Colonic mucosa (tissue), 4 donors: ENCODE measurements at regions not wholly inside any gene's neighbourhood (a gene's known extent, or its start where the extent isn't known, plus 50 kb on each side); places are given as distances from the start of the nearest gene placed in this dataset.

Experiments used
- DNase-seq: peaks from one replicate; pipeline ENCODE4 v3.0.0-alpha.2; 2020
- H3K27ac ChIP-seq: fragments of 200-600 bp; one replicate; pipeline ENCODE4 v1.8.0; 2021
- H3K27me3 ChIP-seq: fragments of 200-600 bp; one replicate; pipeline ENCODE4 v1.8.0; 2021
- H3K36me3 ChIP-seq: fragments of 200-600 bp; one replicate; pipeline ENCODE4 v1.8.0; 2021
- H3K4me1 ChIP-seq: fragments of 200-600 bp; one replicate; pipeline ENCODE4 v1.8.0; 2021; ENCODE audit warnings: mild to moderate bottlenecking
- H3K4me3 ChIP-seq: fragments of 200-600 bp; one replicate; pipeline ENCODE4 v1.8.0; 2021
- H3K9ac ChIP-seq, 2 donors: one replicate each; pipeline ENCODE4 v1.7.0; 2013; ENCODE audit warnings: control low read depth in 2 of 2, low read depth in 2 of 2, low read length in 2 of 2
- H3K9me3 ChIP-seq: fragments of 200-600 bp; one replicate; pipeline ENCODE4 v1.8.0; 2021
- intact Hi-C: fragments of 100-400 bp; cut with DNase I; formaldehyde crosslinking; loops from one replicate; pipeline ENCODE4 v1.14.1; 2022
- TF ChIP-seq, protein P1 (sequence below): fragments of 200-600 bp; IDR thresholded peaks from one replicate; pipeline ENCODE4 v1.8.0; 2022; ENCODE audit warnings: antibody characterized with exemption, mild to moderate bottlenecking
- donor health status: healthy.
- donor health status: DM: no; HTN: no; CAD: no.
- donor health status: DM: no; HTN: no; CAD: no.

DNA sequence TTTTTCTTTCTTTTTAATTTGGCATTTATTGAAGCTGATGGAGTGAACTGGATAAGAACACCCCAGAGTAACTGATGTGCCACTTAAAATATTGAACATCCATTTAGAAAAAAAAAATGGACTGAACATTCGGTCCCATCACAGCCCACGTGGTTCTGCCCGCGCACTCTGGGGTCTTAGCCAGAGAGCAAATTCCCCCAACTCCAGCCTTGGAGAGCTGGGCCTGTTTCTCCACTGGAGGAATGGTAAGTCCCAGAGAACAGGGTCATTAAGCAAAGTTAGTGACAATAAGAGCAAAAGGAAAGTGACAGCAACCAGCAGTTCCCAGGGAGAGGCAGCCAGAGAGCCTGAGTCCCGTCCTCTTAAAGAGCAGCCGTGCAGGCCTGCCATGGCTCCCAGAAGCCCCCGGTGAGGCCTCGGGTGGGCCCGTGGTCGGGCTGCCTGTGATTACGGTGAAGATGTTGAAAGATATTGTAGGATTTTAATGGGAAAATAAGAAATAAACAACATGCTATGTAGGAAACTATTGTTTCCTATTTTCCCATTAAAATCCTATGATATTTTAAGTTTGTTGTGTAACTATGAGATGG, 487.9 kb upstream of the MKI67 start:
- Histone ChIP-seq H3K27ac (no peak overlapping the region), H3K4me3 (no peak overlapping the region), H3K9me3 (no peaks in the 10 kb centered on the region), H3K4me1 (peaks cover 4% of the 10 kb centered on the region), H3K36me3 (no peaks in the 10 kb centered on the region), H3K27me3 (no peaks in the 10 kb centered on the region), H3K9ac (no peak overlapping the region)
- TF ChIP-seq, protein P1, sequence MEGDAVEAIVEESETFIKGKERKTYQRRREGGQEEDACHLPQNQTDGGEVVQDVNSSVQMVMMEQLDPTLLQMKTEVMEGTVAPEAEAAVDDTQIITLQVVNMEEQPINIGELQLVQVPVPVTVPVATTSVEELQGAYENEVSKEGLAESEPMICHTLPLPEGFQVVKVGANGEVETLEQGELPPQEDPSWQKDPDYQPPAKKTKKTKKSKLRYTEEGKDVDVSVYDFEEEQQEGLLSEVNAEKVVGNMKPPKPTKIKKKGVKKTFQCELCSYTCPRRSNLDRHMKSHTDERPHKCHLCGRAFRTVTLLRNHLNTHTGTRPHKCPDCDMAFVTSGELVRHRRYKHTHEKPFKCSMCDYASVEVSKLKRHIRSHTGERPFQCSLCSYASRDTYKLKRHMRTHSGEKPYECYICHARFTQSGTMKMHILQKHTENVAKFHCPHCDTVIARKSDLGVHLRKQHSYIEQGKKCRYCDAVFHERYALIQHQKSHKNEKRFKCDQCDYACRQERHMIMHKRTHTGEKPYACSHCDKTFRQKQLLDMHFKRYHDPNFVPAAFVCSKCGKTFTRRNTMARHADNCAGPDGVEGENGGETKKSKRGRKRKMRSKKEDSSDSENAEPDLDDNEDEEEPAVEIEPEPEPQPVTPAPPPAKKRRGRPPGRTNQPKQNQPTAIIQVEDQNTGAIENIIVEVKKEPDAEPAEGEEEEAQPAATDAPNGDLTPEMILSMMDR: no peak
- intact Hi-C loops: no loop called here
- DNase-seq: no peak

DNA sequence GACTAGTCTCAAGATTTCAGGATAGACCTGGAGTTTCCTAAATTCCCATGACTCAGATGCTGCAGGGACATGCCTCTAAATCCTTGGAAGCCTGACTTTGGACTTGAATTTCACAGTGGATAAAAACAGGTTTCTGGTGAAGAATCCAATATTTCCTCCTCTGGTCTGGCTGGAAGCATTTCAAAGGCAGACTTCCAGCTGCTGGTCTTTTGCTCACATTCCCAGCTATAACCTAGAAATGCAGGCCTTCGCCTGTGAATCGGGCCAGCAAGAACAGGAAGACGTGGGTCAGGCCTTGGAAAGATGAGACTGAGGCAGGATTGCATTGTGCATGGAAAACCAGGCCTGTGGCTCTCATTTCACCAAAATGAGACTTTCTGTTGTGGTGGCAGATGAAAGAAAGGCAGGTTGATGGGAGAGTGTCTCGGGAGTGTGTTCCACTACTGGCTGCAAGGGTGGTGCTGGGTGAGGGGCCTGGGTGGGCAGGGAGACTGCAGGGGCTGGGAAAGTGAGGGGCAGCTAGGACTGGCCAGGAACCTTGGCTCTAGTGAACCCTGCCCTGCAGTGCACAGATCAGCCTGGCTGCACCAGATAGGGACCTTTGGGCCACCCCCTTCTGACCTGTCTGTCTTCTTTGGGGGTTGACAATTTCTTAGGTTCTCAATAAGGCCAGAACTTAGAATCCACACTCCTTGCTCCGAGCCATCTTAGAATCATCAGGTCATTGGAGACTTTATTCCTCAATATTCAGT, 488.8 kb upstream of the MKI67 start:
- no peak overlapping the region for H3K27ac ChIP-seq
- intact Hi-C loops: no loop called here
- no peak for DNase-seq
- no peak overlapping the region for H3K4me3 ChIP-seq
- H3K9me3 ChIP-seq: no peaks in the 10 kb centered on the region
- no peaks in the 10 kb centered on the region for H3K4me1 ChIP-seq
- H3K27me3 ChIP-seq: no peaks in the 10 kb centered on the region
- H3K36me3 ChIP-seq: no peaks in the 10 kb centered on the region
- no peak overlapping the region for H3K9ac ChIP-seq
- TF ChIP-seq, protein P1: no peak

DNA sequence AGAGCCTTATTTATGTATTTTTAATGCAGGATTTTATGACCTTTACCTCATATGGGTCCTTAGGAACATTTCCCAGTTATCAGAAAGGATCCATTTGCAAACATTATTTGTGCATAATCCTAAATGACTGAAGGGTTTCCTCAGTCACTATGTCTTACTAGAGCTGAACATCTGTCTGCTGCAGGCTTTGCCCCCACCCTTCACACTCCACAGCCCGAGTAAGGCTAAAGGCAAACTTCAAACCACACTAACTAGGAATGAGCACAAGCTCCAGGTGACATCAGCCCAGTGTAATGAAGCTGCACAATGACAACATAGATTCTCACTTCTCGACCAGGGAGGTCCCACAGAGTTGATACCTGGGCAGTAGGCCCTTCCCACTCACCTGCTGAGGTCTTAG, 491.3 kb upstream of the MKI67 start:
- Histone ChIP-seq H3K4me3 (no peak overlapping the region), H3K9me3 (no peaks in the 10 kb centered on the region), H3K4me1 (no peaks in the 10 kb centered on the region), H3K27me3 (no peaks in the 10 kb centered on the region), H3K9ac (no peak overlapping the region), H3K36me3 (no peaks in the 10 kb centered on the region), H3K27ac (no peak overlapping the region)
- TF ChIP-seq, protein P1: no peak
- DNase-seq: no peak
- intact Hi-C loops: no loop called here

DNA sequence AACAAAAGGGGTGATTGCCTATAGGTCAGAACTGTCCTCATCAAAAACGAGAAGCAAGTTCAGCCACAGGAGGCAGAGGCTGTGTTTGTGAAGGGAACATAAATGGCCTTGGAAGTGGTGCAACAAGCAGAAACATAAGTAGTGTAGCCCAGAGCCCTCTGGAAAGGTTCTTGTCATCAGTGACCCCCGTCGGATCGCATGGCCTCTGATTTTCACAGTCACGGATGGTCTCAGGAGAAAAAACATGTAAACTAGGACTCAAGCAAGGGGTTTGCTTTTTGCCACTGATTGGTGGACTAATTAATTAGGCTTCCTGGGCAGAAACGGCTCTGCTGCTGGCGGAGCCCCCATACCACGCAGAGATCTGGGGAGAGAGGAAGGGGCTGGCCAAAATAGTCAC, 496.5 kb upstream of the MKI67 start:
- Histone ChIP-seq H3K27me3 (no peaks in the 10 kb centered on the region), H3K4me3 (no peak overlapping the region), H3K9ac (no peak overlapping the region), H3K9me3 (no peaks in the 10 kb centered on the region), H3K36me3 (no peaks in the 10 kb centered on the region), H3K27ac (no peak overlapping the region), H3K4me1 (no peaks in the 10 kb centered on the region)
- intact Hi-C loops: no loop called here
- no peak for DNase-seq
- TF ChIP-seq, protein P1: no peak

DNA sequence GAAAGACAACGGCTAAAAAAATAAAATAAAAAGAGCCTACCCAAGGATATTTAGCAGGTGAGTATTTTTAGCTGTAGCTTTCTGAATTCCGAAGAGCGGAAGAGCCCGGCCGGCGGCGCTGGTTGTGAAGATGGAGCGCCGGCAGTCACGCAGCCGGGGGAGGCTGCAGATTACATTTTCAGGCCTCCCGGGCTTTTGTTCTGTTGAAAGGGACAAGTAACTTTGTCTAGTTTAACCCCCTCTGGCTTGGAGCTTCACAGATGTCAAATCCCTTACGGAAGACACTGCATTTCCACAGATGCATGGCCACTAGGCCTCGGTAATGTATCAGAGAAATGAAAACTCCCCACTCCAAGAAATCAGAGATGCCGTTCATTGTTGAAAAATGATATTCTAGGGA, 497.6 kb upstream of the MKI67 start:
- intact Hi-C loops: no loop called here
- H3K4me1 ChIP-seq: no peaks in the 10 kb centered on the region
- no peaks in the 10 kb centered on the region for H3K9me3 ChIP-seq
- no peak overlapping the region for H3K9ac ChIP-seq
- no peaks in the 10 kb centered on the region for H3K27me3 ChIP-seq
- H3K36me3 ChIP-seq: no peaks in the 10 kb centered on the region
- TF ChIP-seq, protein P1: no peak
- H3K27ac ChIP-seq: no peak overlapping the region
- no peak overlapping the region for H3K4me3 ChIP-seq
- DNase-seq: no peak
